DOHH2 (cell line): ENCODE measurements at regions not wholly inside any gene's neighbourhood (a gene's known extent, or its start where the extent isn't known, plus 50 kb on each side); places are given as distances from the start of the nearest gene placed in this dataset.
"Not testable (repeated sequence)": the region's sequence is repeated elsewhere in the genome, so short reads cannot be mapped to it uniquely, and the experiment has no call there.

Source experiments
- CTCF ChIP-seq: fragments of 200-600 bp; sonication (generic); IDR thresholded peaks from one replicate; pipeline ENCODE4 v1.5.1; 2014; ENCODE audit warnings: antibody characterized with exemption, mild to moderate bottlenecking, low read depth, low read length; ENCODE audit not compliant: poor library complexity, severe bottlenecking
- EZH2phosphoT487 ChIP-seq: fragments of 200-600 bp; sonication (generic); IDR thresholded peaks from 2 replicates; pipeline ENCODE4 v1.6.1; 2017; ENCODE audit warnings: borderline replicate concordance, mild to moderate bottlenecking, antibody characterized with exemption, low read length, moderate library complexity, mixed read lengths

GRCh38 chr2:89760762-89761161 is 1069.3 kb downstream of the RPIA start:
- not testable (repeated sequence) for TF ChIP-seq CTCF, EZH2phosphoT487
